ENCODE measurements at regions not wholly inside any gene's neighbourhood (a gene's known extent, or its start where the extent isn't known, plus 50 kb on each side); places are given as distances from the start of the nearest gene placed in this dataset.

DNA sequence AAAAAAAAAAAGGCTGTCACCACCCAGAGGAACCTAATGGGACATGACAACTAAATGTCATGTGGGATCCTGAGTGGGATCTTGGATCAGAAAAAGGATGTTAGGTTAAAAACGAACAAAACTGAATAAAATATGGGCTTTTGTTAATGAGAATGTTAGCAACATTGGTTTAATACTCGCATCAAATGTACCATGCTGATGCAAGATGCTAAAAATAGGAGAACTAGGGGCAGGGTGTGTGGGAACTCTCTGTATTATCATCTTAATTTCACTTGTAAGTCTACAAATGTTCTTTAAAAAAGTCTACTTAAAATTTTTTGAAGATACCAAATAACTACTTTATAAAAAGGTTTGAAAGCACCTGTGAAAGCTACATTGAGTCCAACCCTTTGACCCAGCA, 88.8 kb upstream of the PRR5 start:
- DNase-seq (ENCODE audit: low spot score): no peak

DNA sequence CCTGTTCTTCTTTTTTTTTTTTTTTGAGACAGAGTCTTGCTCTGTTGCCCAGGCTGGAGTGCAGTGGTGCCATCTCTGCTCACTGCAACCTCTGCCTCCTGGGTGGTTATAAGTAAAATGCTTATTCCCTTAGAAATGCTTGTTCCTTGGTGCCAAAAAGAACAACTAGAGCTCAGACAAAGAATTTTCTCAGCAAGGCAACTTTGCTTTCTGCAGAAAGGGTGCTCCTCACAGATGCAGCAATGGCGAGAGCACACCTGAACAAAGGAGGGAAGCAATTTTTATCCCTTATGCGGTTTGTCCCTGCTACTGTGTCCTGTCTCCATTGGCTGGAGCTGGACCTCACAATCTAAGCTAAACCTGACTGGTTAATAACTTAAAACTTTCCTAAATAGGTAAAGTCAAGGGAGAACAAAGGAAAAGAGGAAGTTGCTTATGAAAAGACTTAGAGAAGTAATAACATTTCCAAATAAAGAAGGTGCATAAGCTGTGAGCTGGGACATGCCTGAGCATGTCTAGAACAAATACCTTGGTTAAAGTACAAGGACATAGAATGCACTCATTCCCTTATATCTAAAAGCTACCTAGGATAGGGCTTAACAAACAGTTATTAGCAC, 90.0 kb upstream of the PRR5 start:
- no peak for DNase-seq (ENCODE audit: low spot score)

DNA sequence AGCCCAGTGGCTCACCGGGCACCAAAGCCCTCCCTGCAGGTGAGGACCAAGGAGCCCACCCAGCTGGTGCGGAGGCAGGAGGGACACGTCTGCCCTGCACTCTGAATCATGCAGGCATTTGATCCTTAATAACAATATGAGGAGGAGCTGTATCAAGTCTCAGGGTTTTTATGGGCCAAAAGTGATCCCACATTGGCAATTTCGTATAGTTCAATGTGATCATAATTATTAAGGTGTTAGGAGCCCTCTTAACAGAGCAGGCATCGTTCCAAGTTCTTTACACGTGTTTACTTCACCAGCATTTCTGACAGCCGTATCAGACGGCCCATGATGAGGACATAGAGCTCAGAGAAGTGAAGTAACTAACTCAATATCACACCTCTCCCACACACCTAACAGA, 91.9 kb upstream of the PRR5 start:
- no peak for DNase-seq (ENCODE audit: low spot score)

DNA sequence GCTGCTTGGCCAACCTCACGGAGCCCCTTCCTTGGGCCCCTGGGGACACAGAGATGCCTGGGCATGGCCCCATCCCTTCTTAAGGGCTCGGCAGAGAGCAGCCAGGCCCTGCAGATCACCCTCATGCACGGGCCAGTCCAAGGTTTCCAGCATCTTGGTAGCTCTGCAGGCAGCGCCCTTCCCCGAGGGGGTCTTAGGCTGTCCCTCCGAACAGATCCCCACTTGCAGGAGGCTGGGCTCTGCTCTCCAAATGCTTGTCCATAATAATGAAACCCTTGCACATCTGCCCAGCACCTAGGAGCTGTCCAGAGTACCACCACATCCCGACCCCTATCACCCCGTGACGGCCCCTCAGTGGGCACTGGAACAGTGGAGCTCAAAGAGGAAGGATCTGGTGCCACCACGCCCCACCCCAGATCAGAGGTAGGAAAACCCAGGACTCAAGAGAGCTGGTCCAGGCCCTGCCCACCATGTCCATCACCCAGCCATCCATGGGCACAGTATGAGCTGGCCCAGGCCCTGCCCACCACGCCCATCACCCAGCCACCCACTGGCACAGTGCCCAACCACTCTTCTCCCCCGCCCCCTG, 92.5 kb upstream of the PRR5 start:
- no peak for DNase-seq (ENCODE audit: low spot score)

DNA sequence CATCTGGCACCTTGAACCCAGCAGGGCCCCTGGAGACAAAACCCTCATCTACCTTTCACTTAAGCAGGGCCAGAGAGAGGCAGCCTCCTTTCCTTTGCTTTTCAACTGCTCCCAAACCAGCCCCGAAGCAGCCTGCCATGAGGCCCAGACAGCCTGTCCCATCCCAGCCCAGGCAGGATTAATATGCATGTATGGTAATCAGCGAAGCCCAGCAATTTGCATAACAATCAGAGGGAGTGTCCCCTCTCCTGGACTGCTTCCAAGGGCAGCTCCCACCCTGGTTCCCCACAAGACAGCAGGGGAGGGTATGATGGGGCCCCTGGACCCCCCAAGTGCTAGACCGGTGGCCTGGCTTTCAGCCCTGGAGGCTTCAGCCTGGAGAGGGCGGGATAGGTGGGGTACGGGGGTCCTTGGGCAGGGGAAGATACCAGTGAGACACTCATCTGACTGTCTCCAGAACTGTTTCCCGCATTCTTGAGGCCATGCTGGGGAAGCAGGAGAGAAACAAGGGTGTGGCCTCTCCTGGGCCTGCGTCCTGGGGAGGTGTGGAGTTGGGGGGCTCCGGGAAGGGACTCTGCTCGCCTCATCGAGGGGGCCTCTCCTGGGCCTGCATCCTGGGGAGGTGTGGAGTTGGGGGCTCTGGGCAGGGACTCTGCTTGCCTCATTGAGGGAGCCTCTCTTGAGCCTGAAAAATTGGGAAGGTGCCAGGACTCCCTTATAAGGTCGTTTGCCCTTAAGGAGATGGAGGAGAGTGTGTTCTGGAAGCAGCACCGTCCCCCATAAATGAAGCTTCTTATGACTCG, 93.2 kb upstream of the PRR5 start:
- DNase-seq (ENCODE audit: low spot score): no peak

DNA sequence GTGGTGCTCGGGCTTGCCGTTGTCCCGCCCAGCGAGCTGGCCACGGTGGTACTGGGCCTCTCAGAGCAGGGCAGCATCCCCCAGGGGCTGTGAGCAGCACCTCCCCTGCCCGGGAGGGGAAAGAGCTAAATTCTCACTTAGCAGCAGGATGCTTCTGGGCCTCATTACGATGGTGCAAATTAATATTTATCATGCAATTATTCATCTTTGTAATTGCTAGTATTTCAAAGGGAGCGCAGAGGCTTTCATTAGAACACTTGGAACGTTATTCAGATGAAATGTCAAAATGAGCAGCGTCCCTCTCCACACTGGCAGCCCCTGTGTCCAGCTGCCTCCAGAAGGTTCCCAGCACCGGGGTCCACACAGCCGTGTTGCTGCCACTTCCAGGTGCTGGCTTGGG, 95.9 kb upstream of the PRR5 start:
- no peak for DNase-seq (ENCODE audit: low spot score)

DNA sequence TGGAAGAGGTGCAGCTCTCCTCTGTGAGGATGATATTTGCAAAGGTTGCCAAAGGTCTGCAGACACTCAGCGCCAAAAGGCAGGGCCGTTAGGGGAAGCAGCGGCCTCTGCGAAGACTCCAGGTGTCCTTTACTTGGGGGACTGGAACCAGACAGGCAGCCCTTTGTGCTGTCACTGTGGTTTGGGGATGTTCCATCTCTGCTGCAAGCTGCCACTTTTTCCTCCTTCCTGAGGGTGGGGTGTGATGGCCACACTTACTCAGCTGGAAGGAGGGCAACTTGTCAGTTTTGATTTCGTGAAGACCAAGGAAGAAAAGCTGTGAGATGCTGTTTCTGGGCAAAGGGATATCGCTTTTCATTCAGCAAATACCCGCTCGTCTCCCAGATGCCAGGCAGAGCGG, 96.5 kb upstream of the PRR5 start:
- no peak for DNase-seq (ENCODE audit: low spot score)

DNA sequence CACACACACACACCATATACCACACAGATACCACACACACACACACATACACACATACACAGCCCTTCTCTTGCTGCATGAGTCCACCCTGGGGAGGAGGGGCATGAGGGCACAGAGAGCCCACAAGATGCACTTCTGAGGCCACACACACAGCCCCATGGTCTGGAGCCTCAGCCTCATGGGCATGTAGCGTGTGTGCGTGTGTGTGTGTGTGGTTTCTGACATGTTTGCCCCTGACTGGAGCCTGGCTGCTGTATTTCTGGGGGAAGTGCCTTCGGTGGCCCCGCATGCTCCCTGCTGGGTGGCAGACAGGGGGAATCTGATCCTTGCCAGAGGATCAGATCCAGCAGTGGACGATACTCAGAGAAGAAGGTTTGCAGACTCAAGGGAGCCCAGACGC, 97.0 kb upstream of the PRR5 start:
- no peak for DNase-seq (ENCODE audit: low spot score)

DNA sequence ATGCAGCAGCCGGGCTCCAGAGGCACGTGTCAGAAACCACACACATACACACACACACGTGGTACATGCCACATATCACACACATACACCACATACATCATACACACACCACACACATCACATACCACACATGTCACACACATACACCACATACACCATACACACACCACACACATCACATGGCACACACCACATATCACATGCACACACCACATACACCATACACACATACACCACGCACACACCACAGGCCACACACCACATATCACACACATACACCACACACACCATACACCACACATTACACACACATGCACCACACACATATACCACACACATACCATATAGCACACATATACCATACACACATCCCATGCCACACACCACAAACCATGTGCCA, 97.5 kb upstream of the PRR5 start:
- no peak for DNase-seq (ENCODE audit: low spot score)

DNA sequence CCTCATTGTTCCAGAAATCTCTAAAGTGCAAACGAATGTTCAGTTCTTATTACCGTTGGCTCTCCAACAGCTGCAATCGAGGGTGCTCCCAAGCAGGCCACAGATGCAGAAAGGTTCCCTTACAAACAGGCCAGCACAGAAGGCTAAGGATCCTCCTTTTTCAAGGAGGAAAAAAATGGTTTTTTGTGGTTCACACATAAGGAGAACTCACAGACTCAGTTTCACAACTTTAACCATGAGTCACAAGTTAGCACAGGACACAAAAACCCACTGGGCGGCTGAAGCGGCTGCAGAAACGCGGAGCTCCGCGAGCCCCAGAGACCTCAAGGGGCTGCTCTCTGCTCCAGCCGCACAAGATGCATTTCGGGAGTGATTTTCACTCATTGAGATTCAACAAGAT, 98.2 kb upstream of the PRR5 start:
- no peak for DNase-seq (ENCODE audit: low spot score)

DNA sequence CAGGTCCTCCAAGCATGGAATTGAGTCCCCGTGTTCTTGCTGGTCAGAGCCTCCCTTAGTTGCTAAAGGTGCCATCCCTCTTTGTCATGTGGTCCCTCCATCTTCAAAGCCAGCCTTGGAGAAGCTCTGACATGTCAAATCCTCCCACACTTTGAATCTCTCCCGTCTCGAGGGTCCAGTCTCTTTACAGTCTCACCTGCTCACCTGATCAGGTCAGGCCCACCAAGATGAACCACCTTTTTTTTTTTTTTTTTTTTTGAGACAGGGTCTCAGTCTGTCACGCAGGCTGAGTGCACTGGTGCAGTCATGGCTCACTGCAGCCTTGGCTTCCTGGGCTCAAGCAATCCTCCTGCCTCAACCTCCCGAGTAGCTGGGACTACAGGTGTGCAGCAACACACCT, 100.3 kb upstream of the PRR5 start:
- DNase-seq (ENCODE audit: low spot score): no peak

DNA sequence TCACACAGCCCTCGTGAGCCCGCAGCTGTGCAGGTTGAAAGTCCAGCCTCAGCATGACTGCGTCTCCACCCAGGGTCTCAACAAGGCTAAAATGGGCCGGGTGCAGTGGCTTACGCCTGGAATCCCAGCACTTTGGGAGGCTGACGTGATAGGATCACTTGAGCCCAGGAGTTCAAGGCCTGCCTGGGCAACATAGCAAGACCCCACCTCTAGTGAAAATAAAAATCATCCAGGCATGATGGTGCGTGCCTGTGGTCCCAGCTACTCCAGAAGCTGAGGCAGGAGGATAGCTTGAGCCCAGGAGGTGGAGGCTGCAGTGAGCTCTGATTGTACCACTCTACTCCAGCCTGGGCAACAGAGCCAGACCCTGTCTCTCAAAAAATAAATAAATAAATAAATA, 100.8 kb upstream of the PRR5 start:
- no peak for DNase-seq (ENCODE audit: low spot score)

DNA sequence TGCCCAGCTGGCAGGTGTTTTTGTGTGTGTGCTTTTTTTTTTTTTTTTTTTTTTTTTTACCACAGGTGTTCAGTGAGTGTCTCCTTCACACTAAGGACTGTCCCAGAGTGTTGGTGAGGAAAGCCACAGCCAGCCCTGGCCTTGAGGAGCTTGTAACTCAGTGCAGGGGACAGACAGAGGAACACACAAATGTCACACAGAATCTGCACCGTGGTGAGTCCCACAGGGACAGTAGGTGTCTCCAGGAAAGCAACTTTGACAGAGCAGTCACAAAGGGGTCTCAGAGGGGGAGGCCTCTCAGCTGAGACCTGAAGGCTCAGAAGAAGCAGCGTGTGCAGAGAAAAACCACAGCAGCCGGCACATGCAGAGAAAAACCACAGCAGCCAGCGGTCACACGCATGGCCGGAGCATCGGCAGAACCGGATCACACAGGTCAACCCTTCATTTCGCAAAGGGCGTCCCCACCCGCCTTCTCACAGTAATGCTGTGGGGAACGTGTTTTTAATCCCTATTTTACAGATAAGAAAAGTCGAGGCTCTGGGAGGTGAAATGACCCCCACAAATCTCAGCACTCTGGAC, 101.7 kb upstream of the PRR5 start:
- no peak for DNase-seq (ENCODE audit: low spot score)

DNA sequence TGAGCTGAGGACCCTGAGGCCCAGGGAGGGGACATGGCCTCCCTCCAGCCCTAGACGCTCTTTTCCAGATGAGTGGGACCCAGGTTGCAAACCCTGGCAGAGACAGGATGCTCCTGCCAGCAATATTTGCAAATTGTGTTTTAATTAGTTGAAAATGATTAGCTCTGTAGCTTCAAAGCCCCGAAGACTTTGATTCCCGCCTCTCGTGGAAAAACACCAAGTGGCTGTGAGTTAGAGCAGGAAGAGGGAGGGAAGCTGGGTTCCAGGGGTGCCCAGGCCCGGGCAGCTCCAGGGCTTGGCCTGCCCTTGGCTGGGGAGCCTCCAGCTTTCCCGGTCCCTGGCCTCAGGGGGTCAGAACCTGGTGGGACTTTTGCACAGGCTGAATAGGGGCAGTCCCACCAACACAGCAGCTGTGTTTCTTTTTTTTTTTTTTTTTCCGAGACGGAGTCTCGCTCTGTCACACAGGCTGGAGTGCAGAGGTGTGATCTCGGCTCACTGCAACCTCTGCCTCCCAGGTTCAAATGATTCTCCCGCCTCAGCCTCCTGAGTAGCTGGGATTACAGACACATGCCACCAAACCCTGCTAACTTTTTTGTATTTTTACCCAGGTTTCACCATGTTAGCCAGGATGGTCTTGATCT, 101.6 kb upstream of the RTL6 start:
- no peak for DNase-seq (ENCODE audit: low spot score)

DNA sequence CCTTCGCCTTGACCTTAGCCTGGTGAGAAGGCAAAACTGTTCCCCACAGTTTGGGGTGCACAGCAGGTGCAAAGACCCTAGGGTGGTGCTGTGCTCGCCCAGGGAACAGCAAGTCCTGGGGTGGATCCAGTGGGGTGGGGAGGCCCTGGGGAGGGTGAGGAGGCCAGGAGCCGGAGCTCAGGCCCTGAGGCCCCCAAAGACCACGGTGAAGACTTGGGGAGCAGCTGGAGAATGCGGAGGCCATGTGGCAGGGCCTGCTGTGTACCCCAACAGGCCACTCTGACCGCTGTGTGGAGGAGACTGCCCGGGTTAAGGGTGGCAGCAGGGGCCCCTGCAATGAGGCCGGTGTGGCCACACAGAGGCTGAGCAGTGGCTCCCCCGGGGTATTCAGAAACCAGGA, 101.1 kb upstream of the RTL6 start:
- no peak for DNase-seq (ENCODE audit: low spot score)

DNA sequence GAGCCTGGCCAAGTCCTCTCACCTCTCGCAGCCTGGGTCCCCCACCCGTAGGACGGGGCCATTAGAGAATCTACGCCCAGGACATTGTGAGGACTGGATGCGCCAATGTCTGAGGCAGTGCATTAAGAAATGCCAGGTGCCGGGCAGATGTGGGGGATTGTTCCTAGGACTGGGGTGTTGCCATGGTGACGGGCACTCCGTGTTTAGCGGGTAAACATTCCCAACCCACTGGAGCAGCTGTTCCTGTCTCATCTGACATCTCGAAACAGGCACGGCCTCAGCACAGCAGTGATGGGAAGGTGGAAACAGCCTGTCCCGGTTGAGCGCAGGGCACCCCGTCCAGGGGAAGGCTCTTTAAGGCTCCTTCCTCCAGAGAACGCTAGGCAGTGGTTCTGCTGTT, 99.6 kb upstream of the RTL6 start:
- DNase-seq (ENCODE audit: low spot score): no peak

DNA sequence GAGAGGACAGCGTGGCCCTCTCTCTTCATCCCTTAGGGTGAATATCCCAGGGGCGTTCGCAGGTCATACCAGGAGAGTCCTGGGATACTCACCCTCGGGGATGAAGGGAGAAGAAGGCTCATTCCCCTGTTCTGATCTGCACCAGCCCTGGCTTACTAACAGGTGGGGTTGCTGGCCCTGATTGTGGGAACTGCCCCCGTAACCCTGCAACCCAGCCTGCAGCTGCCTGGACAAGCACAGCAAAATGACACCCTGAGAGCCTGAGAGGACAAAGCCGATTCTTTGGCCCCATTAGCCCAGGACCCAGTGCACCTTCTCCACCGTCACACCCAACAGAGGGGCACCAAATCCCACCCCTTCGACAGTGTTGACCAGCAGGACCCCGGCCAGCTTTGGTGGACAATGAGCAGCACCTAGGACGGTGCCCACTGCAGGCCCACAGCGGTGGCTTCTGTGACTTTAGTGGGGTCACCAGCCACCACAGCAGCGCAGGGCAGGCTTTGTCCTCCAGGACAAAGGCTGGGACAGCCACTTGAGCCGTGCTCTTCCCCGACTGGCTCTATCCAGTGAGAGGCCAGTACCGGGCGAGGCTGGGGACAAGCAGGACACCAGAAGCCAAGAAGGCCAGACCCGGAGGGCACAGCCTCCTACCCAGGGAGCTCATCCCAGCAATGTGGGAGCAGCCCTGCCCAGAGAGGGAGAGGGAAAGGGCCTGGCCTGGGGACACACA, 98.5 kb upstream of the RTL6 start:
- DNase-seq (ENCODE audit: low spot score): no peak

DNA sequence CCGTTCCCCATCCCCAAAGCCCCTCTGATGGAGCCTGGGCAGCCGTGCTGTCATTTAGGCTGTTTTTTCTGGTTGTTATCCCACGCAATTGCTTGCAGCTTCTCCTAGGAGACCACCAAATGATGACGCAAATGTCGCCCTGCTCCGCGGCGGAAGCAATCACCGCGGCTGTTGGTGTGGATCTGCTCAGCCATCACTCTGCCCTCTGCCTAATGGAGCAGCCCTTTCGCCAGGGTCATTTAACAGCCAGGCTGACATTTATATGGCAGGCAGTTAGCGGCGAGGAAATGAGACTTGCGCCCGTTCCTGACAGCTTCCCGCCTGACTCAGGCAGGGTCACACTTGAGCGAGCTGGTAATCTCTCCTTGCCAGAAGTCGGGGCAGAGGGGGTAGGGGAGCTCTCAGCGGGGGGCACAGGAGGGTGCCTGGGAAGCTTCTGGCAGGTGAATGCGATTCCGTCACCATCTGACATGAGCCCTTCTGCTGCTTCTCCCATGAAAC, 97.9 kb upstream of the RTL6 start:
- no peak for DNase-seq (ENCODE audit: low spot score)

DNA sequence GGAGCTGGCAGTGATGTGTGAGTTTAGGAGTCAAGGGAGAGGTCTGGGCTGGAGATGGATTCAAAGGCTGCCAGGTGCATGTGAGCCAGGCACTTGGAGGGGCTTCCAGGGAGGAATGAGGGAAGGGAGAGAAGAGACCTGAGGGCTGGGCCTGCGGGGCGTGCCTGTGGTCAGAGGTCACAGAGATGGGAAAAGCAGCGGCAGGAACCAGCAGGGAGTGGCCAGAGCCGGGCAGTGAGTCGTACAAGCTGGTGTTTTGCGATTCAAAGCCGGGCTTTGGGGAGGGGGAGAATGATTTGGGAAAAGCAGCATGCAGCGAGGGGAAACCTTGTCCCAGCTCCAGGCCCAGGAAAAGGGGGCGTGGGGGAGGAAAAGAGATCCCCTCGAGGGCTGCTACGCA, 96.9 kb upstream of the RTL6 start:
- DNase-seq (ENCODE audit: low spot score): no peak

DNA sequence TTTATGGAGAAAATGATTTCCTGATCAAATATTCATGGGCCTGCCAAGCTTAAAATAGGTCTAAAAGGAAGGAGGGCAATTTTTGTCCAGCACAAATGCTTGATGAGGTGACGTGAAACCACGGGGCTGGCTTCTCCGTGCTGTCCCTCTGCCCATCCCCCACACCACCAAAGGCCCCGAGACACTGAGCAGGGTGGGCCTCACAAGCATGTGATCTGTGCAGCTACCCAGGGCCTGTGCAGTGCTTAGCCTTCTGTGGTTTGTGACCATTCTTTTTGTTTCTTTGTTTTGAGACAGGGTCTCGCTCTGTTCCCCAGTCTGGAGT, 94.8 kb upstream of the RTL6 start:
- no peak for DNase-seq (ENCODE audit: low spot score)

DNA sequence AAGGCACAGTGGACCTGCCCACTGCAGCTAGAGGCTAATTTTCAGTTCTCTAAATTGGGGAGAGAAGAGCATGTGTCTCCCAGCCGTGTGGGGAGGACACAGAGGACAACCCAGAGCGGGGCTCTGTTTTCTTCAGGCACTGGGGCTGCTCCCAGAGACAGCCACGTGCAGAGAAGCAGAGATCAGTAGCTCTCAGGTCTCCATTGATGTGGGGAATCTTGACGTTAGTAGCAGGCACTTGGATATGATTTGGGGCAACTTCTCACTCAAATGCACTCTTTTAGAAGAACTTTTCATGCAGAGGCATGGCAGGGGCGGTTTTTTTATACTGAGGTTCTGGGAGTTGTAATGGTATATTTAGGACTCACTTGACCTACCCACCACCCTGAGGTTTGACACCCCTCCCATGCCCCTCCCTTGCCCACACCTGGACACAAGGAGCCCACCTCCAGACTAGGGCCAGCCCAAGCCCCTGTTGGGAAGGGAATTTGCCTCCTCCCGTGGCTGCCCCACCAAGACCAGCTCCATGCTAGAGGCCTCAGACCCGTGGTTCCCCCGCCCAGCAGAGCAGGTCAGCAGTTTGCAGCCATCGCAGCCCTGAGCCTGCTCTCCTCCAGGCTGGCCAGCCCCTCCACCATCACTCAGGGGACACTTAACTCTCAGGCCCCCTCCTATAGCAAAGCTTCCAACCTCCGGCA, 94.2 kb upstream of the RTL6 start:
- DNase-seq (ENCODE audit: low spot score): no peak

All from cerebellar cortex (tissue), 1 donor.